HG02943 (cell line): ENCODE measurements at regions not wholly inside any gene's neighbourhood (a gene's known extent, or its start where the extent isn't known, plus 50 kb on each side); places are given as distances from the start of the nearest gene placed in this dataset.

ENCODE experiments used
- ATAC-seq: cut with Tn5 transposase; IDR thresholded peaks from one replicate; pipeline ENCODE4 v1.9.1; 2021; ENCODE audit warnings: mild to moderate bottlenecking, low read depth, moderate library complexity; ENCODE audit not compliant: unreplicated experiment

- no peak for ATAC-seq
Observed at GRCh38 chr5:27276119-27276518, 237.7 kb upstream of the CDH9 start.

DNA sequence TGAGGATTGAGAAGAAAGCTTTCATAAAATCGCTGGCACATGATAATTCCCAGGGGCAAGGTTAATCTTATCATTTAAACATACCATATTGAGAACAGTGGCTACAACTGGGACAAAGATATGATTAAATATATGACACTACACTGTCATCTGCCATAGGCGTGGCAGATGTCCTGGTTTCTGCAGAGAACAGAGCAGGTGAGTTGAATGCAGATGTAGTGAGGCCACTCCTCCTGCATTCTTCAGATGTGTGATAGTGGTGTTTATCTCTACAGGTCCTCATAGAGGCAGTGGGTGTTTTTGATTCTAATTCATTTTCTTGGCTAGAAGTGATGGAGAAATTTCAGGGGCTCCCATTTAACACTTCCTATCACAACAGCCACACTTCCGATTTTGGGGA is 237.0 kb upstream of the CDH9 start:
- no peak for ATAC-seq

- ATAC-seq: no peak
Observed at GRCh38 chr5:27269766-27270165, 231.4 kb upstream of the CDH9 start.

DNA sequence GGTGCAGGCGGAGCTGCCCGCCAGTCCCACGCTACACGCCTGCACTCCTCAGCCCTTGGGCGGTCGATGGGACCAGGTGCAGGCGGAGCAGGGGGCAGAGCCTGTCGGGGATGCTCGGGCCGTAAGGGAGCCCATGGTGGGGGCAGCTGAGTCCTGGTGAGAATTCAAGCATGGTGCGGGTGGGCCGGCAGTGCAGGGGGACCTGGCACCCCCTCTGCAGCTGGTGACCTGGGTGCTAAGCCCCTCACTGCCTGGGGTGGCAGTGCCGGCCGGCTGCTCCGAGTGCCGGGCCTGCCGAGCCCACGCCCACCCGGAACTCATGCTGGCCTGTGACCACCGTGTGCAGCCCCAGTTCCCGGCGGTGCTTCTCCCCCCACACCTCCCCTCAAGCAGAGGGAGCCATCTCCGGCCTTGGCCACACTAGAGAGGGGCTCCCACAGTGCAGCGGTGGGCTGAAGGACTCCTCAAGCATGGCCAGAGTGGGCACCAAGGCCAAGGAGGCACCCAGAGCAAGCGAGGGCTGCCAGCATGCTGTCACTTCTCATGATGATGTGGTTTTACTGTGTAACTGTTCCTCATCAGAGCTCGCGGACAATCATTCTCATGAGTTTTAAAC is 228.9 kb upstream of the CDH9 start:
- ATAC-seq: no peak

GRCh38 chr5:27266184-27266583 is 227.8 kb upstream of the CDH9 start:
- no peak for ATAC-seq

DNA sequence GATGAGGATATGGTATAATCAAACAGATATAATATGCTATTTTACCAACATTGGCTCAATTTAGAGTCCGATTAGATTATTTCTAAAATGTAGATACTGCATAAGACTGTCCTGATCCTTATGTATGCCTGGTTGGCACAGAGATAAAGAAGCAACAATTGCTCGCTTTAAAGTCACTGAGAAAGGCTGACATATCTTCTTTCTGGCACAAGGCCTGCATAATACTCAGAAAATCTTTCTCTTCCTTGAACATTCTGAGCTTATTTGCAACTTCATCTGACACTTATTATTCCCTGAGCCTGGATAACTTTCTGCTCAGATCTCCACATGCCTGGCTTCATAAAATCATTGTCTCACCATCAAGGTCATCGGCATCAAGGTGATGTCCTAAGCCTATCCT is 219.3 kb upstream of the CDH9 start:
- no peak for ATAC-seq

GRCh38 chr5:27252911-27253310 is 214.5 kb upstream of the CDH9 start:
- ATAC-seq: no peak

- ATAC-seq: no peak
Observed at GRCh38 chr5:27242258-27242626, 203.9 kb upstream of the CDH9 start.

DNA sequence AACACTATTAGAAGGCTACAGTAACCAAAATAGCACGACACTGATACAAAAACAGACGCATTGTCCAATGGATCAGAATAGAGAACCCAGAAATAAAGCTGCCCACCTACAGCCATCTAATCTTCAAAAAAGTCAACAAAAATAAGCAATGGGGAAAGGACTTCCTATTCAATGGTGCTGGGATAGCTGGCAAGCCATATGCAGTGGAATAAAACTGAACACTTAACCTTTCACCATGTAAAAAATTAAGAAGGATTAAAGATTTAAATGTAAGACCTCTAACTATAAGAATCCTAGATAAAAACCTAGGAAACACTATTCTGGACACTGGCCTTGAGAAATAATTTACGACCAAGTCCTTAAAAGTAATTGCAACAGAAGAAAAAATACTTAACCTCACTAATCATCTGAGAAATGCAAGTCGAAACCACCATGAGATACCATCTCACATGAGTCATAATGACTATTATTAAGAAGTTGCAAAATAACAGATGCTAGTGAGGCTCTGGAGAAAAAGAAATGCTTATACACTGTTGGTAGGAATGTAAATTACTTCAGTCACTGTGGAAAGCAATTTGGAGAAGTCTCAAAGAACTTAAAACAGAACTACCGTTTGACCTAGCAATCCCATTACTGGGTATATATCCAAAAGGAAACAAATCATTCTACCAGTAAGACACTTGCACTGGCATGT is 203.3 kb upstream of the CDH9 start:
- no peak for ATAC-seq

- ATAC-seq: no peak
Observed at GRCh38 chr5:27240791-27241190, 202.4 kb upstream of the CDH9 start.

- no peak for ATAC-seq
Observed at GRCh38 chr5:27234916-27235315, 196.5 kb upstream of the CDH9 start.

GRCh38 chr5:27221410-27221809 is 183.0 kb upstream of the CDH9 start:
- ATAC-seq: no peak

DNA sequence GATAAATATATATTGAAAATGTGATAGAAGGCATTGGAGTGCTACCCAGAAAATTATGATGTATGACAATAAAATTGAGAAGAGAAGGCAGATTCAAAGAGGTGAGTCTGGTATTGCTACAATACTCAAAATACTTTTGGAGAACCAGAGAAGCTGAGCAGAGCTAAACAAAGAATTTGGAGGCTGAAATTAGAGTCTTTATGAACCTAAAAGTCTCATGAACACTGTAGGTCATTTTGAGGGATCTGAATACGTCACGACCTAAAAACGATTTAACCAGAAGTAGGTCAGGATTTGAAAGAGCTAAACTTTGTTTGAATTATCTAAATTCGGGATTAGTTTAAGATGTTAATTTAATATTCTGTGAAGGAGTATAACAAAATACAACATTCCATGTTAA is 182.4 kb upstream of the CDH9 start:
- no peak for ATAC-seq

DNA sequence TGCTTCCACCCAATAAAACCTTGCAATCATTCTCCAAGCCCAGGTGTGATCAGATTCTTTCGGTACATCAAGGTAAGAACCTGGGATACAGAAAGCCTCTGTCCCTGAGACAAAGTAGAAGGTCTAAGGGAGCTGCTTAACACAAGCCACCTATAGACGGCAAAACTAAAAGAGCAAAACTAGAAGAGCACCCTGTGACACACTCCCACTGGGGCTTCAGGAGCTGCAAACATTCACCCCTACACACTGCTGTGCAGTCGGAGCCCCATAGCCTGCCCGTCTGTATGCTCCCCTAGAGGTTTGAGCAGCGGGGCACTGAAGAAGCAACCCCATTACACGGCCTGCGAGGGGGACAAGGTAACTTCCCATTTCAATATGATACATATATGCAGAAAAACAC is 179.6 kb upstream of the CDH9 start:
- ATAC-seq: no peak

DNA sequence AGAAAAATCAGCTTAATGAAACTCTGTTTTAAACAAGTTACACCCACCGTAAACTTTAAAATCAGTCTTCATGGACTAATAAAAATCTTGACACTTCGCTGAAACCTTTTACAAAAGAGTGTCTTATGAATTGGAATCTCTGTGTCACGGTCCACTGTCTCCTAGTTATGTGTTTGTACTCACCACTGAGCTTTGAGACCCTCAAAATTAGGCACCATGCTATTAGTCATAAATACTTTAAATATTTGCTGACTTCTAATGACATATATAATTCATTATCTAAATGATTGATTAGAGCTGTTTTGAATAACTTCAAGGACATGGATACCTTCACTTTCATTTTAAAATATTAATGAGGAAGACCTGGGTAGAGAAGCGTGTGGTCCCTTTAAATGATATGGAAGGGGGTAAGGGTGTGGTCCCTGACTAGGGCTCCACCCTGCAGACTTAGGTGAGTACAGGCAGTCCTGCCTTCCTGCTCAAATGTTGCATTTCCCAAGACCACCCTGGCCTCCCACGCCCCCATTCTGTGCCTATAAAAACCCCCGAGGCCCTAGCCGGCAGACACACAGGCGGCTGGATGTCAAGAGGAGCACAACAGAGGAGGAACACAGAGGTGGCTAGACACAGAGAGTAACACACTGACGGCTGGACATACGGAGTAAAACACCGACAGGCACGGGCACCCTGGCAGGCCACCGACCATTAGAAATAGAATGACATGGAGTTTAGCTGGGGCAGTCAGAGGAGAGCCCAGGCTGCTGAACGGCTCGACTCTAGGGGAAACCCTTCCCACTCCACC is 179.0 kb upstream of the CDH9 start:
- ATAC-seq: no peak

DNA sequence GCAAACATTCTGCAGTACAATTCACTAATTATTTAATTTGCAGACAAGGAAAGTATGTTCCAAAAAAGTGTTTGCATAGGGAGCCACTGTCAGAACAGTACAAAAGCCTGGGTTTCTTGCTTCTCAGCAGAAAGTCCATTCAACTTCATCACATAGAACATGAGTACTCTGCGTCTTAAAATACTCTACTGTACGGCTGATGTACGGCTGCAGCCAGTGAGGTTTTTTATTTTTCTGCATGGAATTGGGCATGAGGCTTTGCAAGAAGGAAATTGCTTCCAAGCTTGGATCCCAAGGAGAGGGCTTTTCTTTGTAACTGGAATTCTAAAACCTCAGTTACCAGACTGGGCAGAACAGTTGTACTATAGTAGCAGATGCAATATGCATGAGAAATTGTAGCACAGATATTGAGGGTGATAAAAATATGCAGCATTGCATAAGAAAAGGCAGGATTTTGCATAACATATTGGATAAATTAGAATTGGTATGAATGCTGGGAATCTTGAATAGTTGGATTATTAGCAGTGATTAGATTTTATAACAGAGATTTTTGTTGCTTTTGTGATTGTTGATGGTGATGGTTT is 178.1 kb upstream of the CDH9 start:
- ATAC-seq: no peak

DNA sequence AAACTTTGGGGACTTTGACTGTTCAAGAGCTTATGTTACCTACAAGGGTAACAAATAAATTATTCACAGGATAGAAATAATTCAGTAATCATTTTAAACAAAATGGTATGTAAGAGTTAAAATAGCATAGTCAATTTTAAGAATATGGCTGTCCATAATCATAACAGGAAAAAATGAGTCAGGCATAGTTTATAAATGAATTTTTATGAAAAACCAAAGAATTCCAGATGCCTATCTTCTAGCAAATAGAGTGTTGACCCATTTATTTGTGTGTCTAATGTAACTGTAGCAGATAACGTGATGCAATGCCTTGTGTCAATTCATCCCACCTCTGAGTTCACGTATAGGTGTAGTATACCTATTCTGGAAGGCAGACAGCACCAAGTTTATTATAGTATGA is 169.7 kb upstream of the CDH9 start:
- ATAC-seq: no peak

DNA sequence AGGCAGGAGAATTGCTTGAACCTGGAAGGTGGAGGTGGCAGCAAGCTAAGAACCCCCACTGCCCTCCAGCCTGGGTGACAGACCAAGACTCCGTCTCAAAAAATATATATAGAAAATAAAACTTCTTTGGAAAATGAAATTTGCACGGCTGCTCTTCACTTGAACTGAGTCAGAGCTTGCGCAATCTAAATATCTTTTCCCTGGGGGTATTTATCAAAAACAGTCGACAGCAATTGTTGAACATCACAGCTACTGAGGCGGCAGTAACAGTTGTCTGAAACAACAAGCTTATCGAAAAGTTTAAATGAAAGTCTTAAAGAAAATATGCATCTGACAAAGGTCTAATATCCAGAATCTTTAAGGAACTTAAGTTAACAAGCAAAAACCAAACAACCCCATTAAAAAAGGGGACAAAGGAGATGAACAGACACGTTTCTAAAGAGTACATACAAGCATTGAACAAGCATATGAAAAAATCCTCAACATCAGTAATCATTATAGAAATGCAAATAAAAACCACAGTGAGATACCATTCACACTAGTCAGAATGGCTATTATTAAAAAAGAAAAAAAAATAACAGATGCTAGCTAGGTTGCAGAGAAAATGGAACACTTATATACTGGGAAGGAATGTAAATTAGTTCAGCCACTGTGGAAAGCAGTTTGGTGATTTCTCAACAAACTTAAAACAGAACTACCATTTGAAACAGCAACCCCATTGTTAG is 153.6 kb upstream of the CDH9 start:
- no peak for ATAC-seq

- ATAC-seq: no peak
Observed at GRCh38 chr5:27172693-27173092, 134.3 kb upstream of the CDH9 start.

- no peak for ATAC-seq
Observed at GRCh38 chr5:27171761-27172261, 133.4 kb upstream of the CDH9 start.

DNA sequence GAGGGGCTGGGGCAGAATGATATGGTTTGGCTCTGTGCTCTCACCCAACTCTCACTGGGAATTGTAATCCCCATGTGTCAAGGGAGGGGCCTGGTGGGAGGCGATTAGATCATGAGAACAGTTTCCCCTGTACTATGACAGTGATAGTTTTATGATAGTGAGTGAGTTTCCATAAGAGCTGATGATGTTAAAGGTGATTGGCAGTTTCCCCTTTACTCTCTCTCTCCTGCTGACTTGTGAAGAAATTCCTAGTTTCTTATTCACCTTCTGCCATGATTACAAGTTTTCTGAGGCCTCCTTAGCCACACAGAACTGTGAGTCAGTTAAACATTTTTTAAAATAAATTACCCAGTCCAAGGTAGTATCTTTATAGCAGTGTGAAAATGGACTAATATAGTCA is 120.4 kb upstream of the CDH9 start:
- ATAC-seq: no peak
